Cardiac muscle cell (in vitro differentiated cells and primary cell): ENCODE measurements at regions not wholly inside any gene's neighbourhood (a gene's known extent, or its start where the extent isn't known, plus 50 kb on each side); places are given as distances from the start of the nearest gene placed in this dataset.
"Not testable (repeated sequence)": the region's sequence is repeated elsewhere in the genome, so short reads cannot be mapped to it uniquely, and the experiment has no call there.

Experiments
- DNase-seq, 2 donors: peaks; one replicate each; pipeline versions ENCODE4 v3.0.0 to v3.0.0-alpha.2; 2010 to 2017; ENCODE audit warnings: low read depth in 1 of 2, low spot score in 1 of 2
- H3K27ac ChIP-seq: fragments of 200-600 bp; sonication (generic); 2 replicates; pipeline ENCODE4 v1.5.1; 2016
- H3K27me3 ChIP-seq: fragments of 200-600 bp; sonication (generic); 2 replicates; pipeline ENCODE4 v1.6.0; 2016; ENCODE audit warnings: control low read depth
- H3K36me3 ChIP-seq: fragments of 200-600 bp; sonication (generic); 2 replicates; pipeline ENCODE4 v1.5.1; 2016; ENCODE audit warnings: control low read depth
- H3K4me1 ChIP-seq: fragments of 200-600 bp; sonication (generic); 2 replicates; pipeline ENCODE4 v1.8.1; 2017; ENCODE audit warnings: low read depth, mild to moderate bottlenecking, mixed run types
- H3K4me3 ChIP-seq: fragments of 200-600 bp; sonication (generic); 2 replicates; pipeline ENCODE4 v1.5.1; 2016; ENCODE audit warnings: mild to moderate bottlenecking
- H3K9me3 ChIP-seq: fragments of 200-600 bp; sonication (generic); 2 replicates; pipeline ENCODE4 v1.5.1; 2017; ENCODE audit warnings: low read depth, mild to moderate bottlenecking, control low read depth
- CTCF ChIP-seq: IDR thresholded peaks from 2 replicates; pipeline ENCODE4 v1.5.1; 2012; ENCODE audit warnings: low read depth, mild to moderate bottlenecking, low read length

DNA sequence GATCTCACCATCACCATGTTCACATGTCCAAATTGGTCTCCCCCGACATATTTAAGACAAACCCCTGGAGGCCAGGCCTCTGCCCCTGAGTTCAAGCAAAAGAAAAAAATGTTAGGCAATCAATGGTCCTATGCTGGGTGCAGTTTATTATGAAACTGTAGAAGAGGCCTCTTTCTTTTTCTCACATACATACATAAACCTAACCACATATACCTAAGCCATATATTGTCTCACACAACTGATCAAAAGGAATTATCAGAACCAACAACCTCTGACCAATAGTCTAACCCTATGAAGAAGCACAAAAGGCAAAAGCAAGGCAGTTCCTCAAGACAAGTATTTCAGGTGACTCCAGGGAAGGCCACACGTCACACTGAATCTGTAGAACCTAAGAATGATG is 49.9 kb downstream of the ILRUN start:
- no peak for TF ChIP-seq CTCF
- no peaks in the 10 kb centered on the region for H3K9me3 ChIP-seq
- no peak overlapping the region for H3K27ac ChIP-seq
- no peaks in the 10 kb centered on the region for H3K27me3 ChIP-seq
- H3K36me3 ChIP-seq: no peaks in the 10 kb centered on the region
- no peak overlapping the region for H3K4me3 ChIP-seq
- peaks cover 16% of the 10 kb centered on the region for H3K4me1 ChIP-seq
- no peak for DNase-seq

DNA sequence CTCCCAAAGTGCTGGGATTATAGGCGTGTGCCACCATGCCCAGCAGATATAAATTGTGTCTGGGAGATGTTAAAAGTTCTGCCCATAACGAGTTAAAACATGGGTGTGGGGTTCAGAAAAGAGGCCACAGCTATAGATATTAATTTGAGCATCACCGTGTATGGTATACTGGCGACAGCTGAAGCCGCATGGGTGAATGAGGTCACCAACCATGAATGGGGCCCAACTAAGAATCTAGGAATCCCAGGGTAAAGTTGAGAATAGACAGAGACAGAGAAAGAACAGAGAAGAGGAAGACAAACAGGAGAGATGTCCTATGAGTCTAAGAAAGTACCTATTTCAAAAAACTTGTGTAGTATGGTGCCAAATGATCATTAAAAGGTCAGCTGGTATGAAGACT is 50.9 kb downstream of the ILRUN start:
- DNase-seq: no peak
- Histone ChIP-seq H3K36me3 (no peaks in the 10 kb centered on the region), H3K9me3 (no peaks in the 10 kb centered on the region), H3K4me1 (peaks cover 11% of the 10 kb centered on the region), H3K27me3 (no peaks in the 10 kb centered on the region), H3K27ac (no peak overlapping the region), H3K4me3 (no peak overlapping the region)
- TF ChIP-seq CTCF: no peak

GRCh38 chr6:34644716-34645115 is 51.9 kb downstream of the ILRUN start:
- no peaks in the 10 kb centered on the region for H3K27me3 ChIP-seq
- no peak for TF ChIP-seq CTCF
- no peak overlapping the region for H3K4me3 ChIP-seq
- no peaks in the 10 kb centered on the region for H3K9me3 ChIP-seq
- H3K27ac ChIP-seq: peak overlapping the region; percentile 13
- no peaks in the 10 kb centered on the region for H3K36me3 ChIP-seq
- no peak for DNase-seq
- H3K4me1 ChIP-seq: peaks cover 13% of the 10 kb centered on the region

GRCh38 chr6:34642427-34642826 is 54.1 kb downstream of the ILRUN start:
- Histone ChIP-seq H3K4me1 (peaks cover 11% of the 10 kb centered on the region), H3K4me3 (no peak overlapping the region), H3K9me3 (no peaks in the 10 kb centered on the region), H3K27ac (no peak overlapping the region), H3K36me3 (peaks cover under 1% of the 10 kb centered on the region), H3K27me3 (no peaks in the 10 kb centered on the region)
- TF ChIP-seq CTCF: no peak
- no peak for DNase-seq

- H3K9me3 ChIP-seq, DNase-seq, H3K27me3 ChIP-seq, H3K36me3 ChIP-seq, H3K4me3 ChIP-seq: not testable (repeated sequence)
- Histone ChIP-seq H3K27ac (peak overlapping the region; percentile 76), H3K4me1 (peaks cover 11% of the 10 kb centered on the region)
Measured at GRCh38 chr6:34640074-34640849, 56.3 kb downstream of the ILRUN start.

DNA sequence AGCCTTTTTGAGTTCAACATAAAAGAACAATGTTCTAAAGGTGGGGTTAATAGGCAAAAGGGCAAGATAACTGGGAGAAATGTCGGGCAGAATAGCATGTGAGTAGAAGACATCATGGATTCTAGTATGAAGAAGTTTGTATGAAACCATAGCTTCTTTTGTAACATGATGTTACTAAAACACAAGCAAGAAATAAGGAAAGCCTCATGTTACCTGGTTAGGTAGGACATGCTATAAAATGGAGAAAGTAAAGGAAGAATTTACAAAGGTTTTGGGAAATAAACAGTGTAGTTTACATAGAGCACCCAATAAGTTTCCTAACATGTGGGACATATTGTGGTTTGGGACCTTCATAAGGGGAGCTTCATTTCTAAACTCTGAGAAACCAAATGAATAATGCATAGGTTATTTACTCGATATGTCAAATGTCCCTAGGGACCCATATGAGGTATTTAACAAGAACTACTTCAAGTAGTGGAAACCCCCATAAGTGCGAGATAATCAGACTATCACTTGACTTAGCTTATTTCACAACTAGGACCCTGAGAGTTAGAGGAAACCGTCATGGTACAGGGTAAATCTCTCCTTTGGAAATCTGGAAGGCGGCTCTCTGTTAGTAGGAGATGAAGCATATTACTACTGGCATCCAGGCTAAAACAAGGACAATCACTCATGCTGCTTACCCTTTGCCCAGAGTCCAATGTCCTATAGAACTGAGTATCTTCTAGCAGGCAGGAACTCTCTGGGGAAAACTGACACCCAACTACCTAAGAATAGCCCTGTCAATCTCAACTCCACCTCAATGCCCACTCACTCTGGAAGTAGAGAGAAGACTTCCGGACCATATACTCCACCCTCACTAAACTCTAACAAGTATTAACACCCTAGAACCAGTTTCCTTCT is 57.5 kb downstream of the ILRUN start:
- H3K4me1 ChIP-seq: peaks cover 11% of the 10 kb centered on the region
- H3K9me3 ChIP-seq: no peaks in the 10 kb centered on the region
- peak overlapping the region; percentile 76 for H3K27ac ChIP-seq
- no peak overlapping the region for H3K4me3 ChIP-seq
- H3K27me3 ChIP-seq: no peaks in the 10 kb centered on the region
- H3K36me3 ChIP-seq: peaks cover 3% of the 10 kb centered on the region
- TF ChIP-seq CTCF: no peak
- DNase-seq: peak in 1 of 2 donors; percentile 52
